ENCODE measurements at regions not wholly inside any gene's neighbourhood (a gene's known extent, or its start where the extent isn't known, plus 50 kb on each side); places are given as distances from the start of the nearest gene placed in this dataset.

DNA sequence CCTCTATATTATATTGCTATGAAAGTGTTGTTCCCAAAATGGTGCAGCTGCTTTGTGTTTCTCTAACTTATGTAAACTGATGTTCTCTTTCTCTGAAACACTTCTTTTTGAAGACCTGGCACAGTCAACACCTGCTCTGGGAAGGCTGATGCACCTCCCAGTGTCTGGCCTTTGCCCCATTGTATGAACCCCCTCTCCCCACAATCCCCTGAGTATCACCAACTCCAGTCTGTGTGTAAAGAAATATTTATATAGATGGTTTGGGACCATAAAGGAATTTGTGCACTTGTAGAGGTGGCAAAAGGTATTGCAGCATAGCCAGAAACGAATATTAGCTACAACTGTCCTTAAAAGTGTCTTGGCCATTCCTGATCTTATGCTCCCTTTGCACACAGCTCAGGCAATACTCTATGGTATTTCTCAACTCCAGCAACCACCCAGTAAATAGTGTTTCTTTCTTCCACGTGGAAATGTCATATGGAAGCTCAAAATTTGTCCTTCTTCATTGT, 365.2 kb upstream of the DDI1 start:
- Histone ChIP-seq H3K79me2 (ENCODE audit: insufficient read depth, low read depth, low read length) (no peaks in the 10 kb centered on the region), H2AFZ (ENCODE audit: low read length) (no peak overlapping the region), H3K36me3 (ENCODE audit: insufficient read depth, low read length) (no peaks in the 10 kb centered on the region), H3K4me2 (ENCODE audit: low read length) (no peak overlapping the region), H4K20me1 (ENCODE audit: insufficient read depth, low read length) (no peaks in the 10 kb centered on the region), H3K4me3 (ENCODE audit: low read depth, low read length, poor library complexity, severe bottlenecking) (no peak overlapping the region), H3K27ac (ENCODE audit: low read depth, low read length, poor library complexity, severe bottlenecking) (no peak overlapping the region), H3K4me1 (ENCODE audit: insufficient read depth, low read length, poor library complexity, severe bottlenecking) (no peaks in the 10 kb centered on the region), H3K9me3 (ENCODE audit: low read length) (no peaks in the 10 kb centered on the region), H3K9me2 (ENCODE audit: insufficient read depth, low read length) (no peaks in the 10 kb centered on the region)
- ChIA-PET POLR2A (interaction anchor here (0.6 to 1.4 kb wide), 2 partner anchors 287 to 488 kb away, joined by 3 to 4 read pairs; no protein-coding TSS in a partner anchor), CTCF (ENCODE audit: unreplicated experiment) (no interaction called here)
- intact Hi-C loops (cut with micrococcal nuclease; ENCODE audit: unreplicated experiment) = no loop called here
- BruUV-seq (replicated peaks) = no TSS peak
- TF ChIP-seq EZH2phosphoT487 (IDR thresholded peaks at IDR 0.05; ENCODE audit: borderline replicate concordance, low read depth, low read length) = no peak
- TF ChIP-seq, protein P1, sequence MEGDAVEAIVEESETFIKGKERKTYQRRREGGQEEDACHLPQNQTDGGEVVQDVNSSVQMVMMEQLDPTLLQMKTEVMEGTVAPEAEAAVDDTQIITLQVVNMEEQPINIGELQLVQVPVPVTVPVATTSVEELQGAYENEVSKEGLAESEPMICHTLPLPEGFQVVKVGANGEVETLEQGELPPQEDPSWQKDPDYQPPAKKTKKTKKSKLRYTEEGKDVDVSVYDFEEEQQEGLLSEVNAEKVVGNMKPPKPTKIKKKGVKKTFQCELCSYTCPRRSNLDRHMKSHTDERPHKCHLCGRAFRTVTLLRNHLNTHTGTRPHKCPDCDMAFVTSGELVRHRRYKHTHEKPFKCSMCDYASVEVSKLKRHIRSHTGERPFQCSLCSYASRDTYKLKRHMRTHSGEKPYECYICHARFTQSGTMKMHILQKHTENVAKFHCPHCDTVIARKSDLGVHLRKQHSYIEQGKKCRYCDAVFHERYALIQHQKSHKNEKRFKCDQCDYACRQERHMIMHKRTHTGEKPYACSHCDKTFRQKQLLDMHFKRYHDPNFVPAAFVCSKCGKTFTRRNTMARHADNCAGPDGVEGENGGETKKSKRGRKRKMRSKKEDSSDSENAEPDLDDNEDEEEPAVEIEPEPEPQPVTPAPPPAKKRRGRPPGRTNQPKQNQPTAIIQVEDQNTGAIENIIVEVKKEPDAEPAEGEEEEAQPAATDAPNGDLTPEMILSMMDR (conservative IDR thresholded peaks at IDR 0.05; ENCODE audit: low read length) = 0 out of 2 replicates have a peak, but pooled peaks have one; percentile 36
- DNase-seq (ENCODE audit: low spot score) = no peak

GRCh38 chr11:103673773-103674172, 362.7 kb upstream of the DDI1 start:
- Histone ChIP-seq H3K9me2 (ENCODE audit: insufficient read depth, low read length) (no peaks in the 10 kb centered on the region), H3K27ac (ENCODE audit: low read depth, low read length, poor library complexity, severe bottlenecking) (no peak overlapping the region), H3K36me3 (ENCODE audit: insufficient read depth, low read length) (no peaks in the 10 kb centered on the region), H4K20me1 (ENCODE audit: insufficient read depth, low read length) (no peaks in the 10 kb centered on the region), H3K4me3 (ENCODE audit: low read depth, low read length, poor library complexity, severe bottlenecking) (no peak overlapping the region), H3K4me1 (ENCODE audit: insufficient read depth, low read length, poor library complexity, severe bottlenecking) (no peaks in the 10 kb centered on the region), H3K9me3 (ENCODE audit: low read length) (no peaks in the 10 kb centered on the region), H3K4me2 (ENCODE audit: low read length) (no peak overlapping the region), H2AFZ (ENCODE audit: low read length) (no peak overlapping the region), H3K79me2 (ENCODE audit: insufficient read depth, low read depth, low read length) (no peaks in the 10 kb centered on the region)
- ChIA-PET POLR2A (no interaction called here), CTCF (ENCODE audit: unreplicated experiment) (no interaction called here)
- no peak for DNase-seq (ENCODE audit: low spot score)
- BruUV-seq (replicated peaks) = no TSS peak
- TF ChIP-seq EZH2phosphoT487 (IDR thresholded peaks at IDR 0.05; ENCODE audit: borderline replicate concordance, low read depth, low read length) = no peak
- TF ChIP-seq, protein P1 (conservative IDR thresholded peaks at IDR 0.05; ENCODE audit: low read length) = no peak
- intact Hi-C loops (cut with micrococcal nuclease; ENCODE audit: unreplicated experiment) = no loop called here

DNA sequence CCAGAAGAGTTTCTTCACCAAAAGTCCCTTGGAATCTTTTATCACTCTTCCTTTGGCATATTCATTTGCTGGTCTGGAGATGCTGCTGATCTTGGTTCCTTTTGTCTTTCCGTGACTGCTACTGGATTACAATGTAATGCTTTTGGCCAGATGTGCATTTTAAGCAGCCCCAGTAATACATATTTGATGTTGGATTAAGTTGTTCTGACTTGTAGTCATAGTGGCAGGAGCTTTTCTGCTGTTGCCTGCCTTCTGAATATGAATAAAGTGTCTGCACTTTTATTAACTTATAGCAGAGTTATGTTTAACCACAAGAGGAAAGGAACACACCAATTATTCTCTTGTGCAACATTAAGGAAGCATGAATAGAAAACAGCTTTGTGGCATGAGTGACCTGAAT, 360.0 kb upstream of the DDI1 start:
- no peaks in the 10 kb centered on the region for H4K20me1 ChIP-seq (ENCODE audit: insufficient read depth, low read length)
- no TSS peak for BruUV-seq (replicated peaks)
- ChIA-PET CTCF (ENCODE audit: unreplicated experiment) (no interaction called here), POLR2A (no interaction called here)
- H3K9me3 ChIP-seq (ENCODE audit: low read length) = no peaks in the 10 kb centered on the region
- H3K4me2 ChIP-seq (ENCODE audit: low read length) = no peak overlapping the region
- TF ChIP-seq EZH2phosphoT487 (IDR thresholded peaks at IDR 0.05; ENCODE audit: borderline replicate concordance, low read depth, low read length) = no peak
- TF ChIP-seq, protein P1 (conservative IDR thresholded peaks at IDR 0.05; ENCODE audit: low read length) = no peak
- no peaks in the 10 kb centered on the region for H3K9me2 ChIP-seq (ENCODE audit: insufficient read depth, low read length)
- no peak overlapping the region for H3K27ac ChIP-seq (ENCODE audit: low read depth, low read length, poor library complexity, severe bottlenecking)
- no peaks in the 10 kb centered on the region for H3K36me3 ChIP-seq (ENCODE audit: insufficient read depth, low read length)
- H3K4me3 ChIP-seq (ENCODE audit: low read depth, low read length, poor library complexity, severe bottlenecking) = no peak overlapping the region
- no peaks in the 10 kb centered on the region for H3K79me2 ChIP-seq (ENCODE audit: insufficient read depth, low read depth, low read length)
- no peak overlapping the region for H2AFZ ChIP-seq (ENCODE audit: low read length)
- no peaks in the 10 kb centered on the region for H3K4me1 ChIP-seq (ENCODE audit: insufficient read depth, low read length, poor library complexity, severe bottlenecking)
- intact Hi-C loops (cut with micrococcal nuclease; ENCODE audit: unreplicated experiment) = no loop called here
- DNase-seq (ENCODE audit: low spot score) = no peak

Measured in OCI-LY7 (cell line).